ENCODE measurements at regions not wholly inside any gene's neighbourhood (a gene's known extent, or its start where the extent isn't known, plus 50 kb on each side); places are given as distances from the start of the nearest gene placed in this dataset.

DNA sequence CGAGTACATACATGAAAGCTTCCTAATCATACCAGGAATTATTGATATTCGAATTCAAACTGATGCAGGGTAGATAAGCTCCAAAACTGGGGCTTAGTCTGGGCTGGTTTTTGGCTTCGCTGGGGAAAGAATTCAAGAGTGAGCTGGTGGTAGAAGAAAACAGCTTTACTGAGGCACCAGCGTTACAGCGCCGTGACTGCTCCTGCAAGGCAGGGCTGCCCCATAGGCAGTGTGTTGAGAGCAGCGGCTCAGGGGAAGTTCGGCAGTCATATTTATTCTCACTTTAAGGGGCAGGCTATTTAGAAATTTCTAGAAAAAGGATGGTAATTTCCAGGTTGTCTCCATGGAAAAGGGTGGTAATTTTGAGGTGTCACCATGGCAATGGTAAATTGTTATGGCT lies 292.6 kb upstream of the TCF4 start:
- no peak for DNase-seq (ENCODE audit: low spot score)

- no peak for DNase-seq (ENCODE audit: low spot score)
Observed at GRCh38 chr18:55879331-55879730, 291.3 kb upstream of the TCF4 start.

- DNase-seq (ENCODE audit: low spot score): no peak
Observed at GRCh38 chr18:55878224-55878623, 290.2 kb upstream of the TCF4 start.

- no peak for DNase-seq (ENCODE audit: low spot score)
Observed at GRCh38 chr18:55877321-55877720, 289.3 kb upstream of the TCF4 start.

GRCh38 chr18:55876254-55876653 lies 288.3 kb upstream of the TCF4 start:
- no peak for DNase-seq (ENCODE audit: low spot score)

GRCh38 chr18:55875371-55875901 lies 287.4 kb upstream of the TCF4 start:
- no peak for DNase-seq (ENCODE audit: low spot score)

GRCh38 chr18:55869556-55870501 lies 281.8 kb upstream of the TCF4 start:
- peak; percentile 10 for DNase-seq (ENCODE audit: low spot score)

DNA sequence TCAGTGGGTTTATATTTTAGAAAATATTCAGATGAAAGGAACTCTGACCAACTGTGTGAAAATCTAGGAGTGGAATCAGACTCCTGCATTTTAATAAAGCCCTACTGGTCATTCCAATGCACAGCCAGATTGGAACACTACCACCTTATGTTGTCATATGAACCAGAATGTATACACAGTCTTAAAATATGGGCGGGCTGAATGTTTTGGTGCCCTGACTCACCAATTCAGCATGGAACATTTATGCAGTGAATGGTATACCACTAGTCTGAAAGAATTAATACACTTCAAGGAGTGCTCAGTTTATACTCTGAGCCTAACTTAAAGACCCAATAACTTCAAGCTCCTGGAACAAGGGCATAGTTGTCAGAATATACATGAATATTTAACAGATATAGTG lies 280.9 kb upstream of the TCF4 start:
- no peak for DNase-seq (ENCODE audit: low spot score)

DNA sequence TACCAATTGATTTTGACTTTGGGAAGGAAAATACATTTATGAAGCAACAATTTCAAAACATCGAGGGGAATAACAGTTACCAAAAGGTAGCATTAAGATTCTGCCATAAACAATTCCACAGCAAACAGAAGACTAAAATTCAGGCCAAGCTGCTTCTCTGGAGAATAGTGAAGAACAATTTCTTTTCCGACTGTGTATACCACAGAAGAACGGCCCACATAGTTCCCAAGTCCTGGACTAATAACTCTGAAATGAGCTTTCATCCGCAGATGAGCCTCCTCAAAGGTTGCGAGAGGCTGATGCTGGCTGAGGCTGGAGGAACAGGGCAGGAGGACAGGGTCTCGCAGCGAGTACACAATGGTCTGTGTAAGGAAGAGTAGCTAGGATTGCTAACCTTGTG lies 278.9 kb upstream of the TCF4 start:
- DNase-seq (ENCODE audit: low spot score): no peak

GRCh38 chr18:55866006-55866405 lies 278.0 kb upstream of the TCF4 start:
- no peak for DNase-seq (ENCODE audit: low spot score)

DNA sequence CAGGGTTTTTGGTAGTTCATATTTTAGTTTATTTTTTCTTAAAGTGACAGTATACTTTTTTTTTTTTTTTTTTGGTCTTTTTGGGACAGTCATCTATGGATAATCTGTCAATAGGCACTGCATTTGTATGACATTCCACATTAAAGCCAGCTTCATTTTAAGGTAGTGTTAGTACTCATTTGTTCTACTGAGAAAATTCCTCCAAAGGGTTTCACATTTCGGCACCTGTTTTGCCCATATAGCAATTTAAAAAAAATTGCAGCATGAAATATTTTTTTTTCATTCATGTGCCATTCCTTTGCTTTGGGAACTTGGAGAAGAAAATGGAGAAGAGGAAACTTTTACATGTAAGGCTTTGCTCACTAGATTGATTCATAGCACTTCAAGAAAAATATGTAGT lies 276.3 kb upstream of the TCF4 start:
- no peak for DNase-seq (ENCODE audit: low spot score)

- DNase-seq (ENCODE audit: low spot score): no peak
Observed at GRCh38 chr18:55863876-55864275, 275.9 kb upstream of the TCF4 start.

GRCh38 chr18:55863391-55863706 lies 275.4 kb upstream of the TCF4 start:
- no peak for DNase-seq (ENCODE audit: low spot score)

- no peak for DNase-seq (ENCODE audit: low spot score)
Observed at GRCh38 chr18:55862693-55863390, 274.9 kb upstream of the TCF4 start.

- DNase-seq (ENCODE audit: low spot score): peak; percentile 46
Observed at GRCh38 chr18:55861266-55861665, 273.3 kb upstream of the TCF4 start.

- peak; percentile 44 for DNase-seq (ENCODE audit: low spot score)
Observed at GRCh38 chr18:55858661-55859515, 270.9 kb upstream of the TCF4 start.

GRCh38 chr18:55857956-55858355 lies 270.0 kb upstream of the TCF4 start:
- no peak for DNase-seq (ENCODE audit: low spot score)

DNA sequence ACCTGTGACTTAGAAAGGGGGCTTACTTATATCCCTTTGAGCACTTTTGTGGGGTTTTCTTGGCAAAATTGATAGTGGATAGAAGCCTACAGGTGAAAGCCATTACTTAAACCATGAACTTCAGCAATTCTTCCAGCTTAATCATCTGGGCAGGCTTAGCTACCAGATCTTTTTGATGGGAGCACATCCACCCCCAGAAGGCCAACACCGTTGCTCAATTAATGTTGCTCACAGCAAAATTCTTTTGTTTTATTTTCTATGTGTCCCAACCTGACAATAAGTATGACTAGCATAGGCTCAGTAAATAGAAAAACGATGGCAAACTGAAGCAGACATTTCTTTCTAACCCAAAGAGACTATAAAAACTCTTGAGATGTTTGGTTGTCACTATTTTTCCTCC lies 269.4 kb upstream of the TCF4 start:
- no peak for DNase-seq (ENCODE audit: low spot score)

GRCh38 chr18:55856679-55857078 lies 268.7 kb upstream of the TCF4 start:
- DNase-seq (ENCODE audit: low spot score): no peak

DNA sequence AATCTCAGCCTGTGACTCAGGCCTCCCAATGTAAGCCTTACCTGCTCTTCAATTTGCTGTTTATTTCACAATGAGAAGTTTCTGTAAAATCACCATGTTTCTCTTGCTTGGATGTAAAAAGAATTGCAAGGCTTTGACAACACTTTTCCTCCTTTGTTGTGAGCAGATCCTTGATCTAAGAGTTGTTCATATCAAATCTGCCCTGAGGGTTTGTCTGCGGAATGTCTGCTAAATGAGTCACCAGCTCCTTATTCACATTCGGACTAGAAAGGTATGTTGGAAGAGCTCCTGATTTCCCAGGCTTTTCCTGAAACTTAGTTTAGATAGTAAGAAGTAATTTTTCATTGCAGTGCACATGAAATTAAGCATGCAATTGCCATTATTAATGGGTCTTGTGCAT lies 268.2 kb upstream of the TCF4 start:
- peak; percentile 92 for DNase-seq (ENCODE audit: low spot score)

- no peak for DNase-seq (ENCODE audit: low spot score)
Observed at GRCh38 chr18:55853268-55853667, 265.3 kb upstream of the TCF4 start.

DNA sequence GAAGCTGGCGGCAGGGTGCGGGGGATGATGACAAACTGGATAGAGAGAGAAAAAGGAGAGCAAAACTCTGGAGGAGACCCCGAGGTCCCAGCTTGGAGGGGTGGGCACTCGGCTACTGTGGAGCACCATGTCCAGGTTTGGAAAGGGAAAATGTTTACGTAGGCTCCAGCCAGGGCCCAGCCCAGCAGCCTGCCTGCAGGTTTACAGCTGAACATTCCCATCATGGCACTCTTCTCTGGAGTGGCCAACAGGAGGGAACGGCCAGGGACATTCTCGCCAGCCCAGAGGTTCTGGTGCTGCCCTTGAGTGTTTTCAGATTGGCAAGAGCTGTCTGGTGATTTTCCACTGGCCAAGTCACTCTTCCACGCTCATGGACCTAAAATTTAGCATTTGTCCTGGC lies 262.9 kb upstream of the TCF4 start:
- no peak for DNase-seq (ENCODE audit: low spot score)
